DMS 273 (cell line): ENCODE measurements at regions not wholly inside any gene's neighbourhood (a gene's known extent, or its start where the extent isn't known, plus 50 kb on each side); places are given as distances from the start of the nearest gene placed in this dataset.

Experiments
- DNase-seq: peaks from one replicate; lab custom pipeline; 2025; ENCODE audit not compliant: unreplicated experiment; lab: John Stamatoyannopoulos, UW

- no peak for DNase-seq
Measured at GRCh38 chr18:67047334-67047733, 443.4 kb upstream of the CDH19 start.

- no peak for DNase-seq
Measured at GRCh38 chr18:67043276-67043675, 439.4 kb upstream of the CDH19 start.

GRCh38 chr18:67041334-67041733 is 437.4 kb upstream of the CDH19 start:
- DNase-seq: no peak

GRCh38 chr18:67035026-67035425 is 431.1 kb upstream of the CDH19 start:
- no peak for DNase-seq

- no peak for DNase-seq
Measured at GRCh38 chr18:67023059-67023458, 419.2 kb upstream of the CDH19 start.

GRCh38 chr18:67010919-67011318 is 407.0 kb upstream of the CDH19 start:
- no peak for DNase-seq

GRCh38 chr18:67007999-67008398 is 404.1 kb upstream of the CDH19 start:
- DNase-seq: no peak

GRCh38 chr18:67007085-67007484 is 403.2 kb upstream of the CDH19 start:
- no peak for DNase-seq

GRCh38 chr18:67001052-67001451 is 397.2 kb upstream of the CDH19 start:
- DNase-seq: no peak

GRCh38 chr18:66999003-66999402 is 395.1 kb upstream of the CDH19 start:
- no peak for DNase-seq

- no peak for DNase-seq
Measured at GRCh38 chr18:66995270-66995669, 391.4 kb upstream of the CDH19 start.

GRCh38 chr18:66994790-66995189 is 390.9 kb upstream of the CDH19 start:
- no peak for DNase-seq

GRCh38 chr18:66993492-66993891 is 389.6 kb upstream of the CDH19 start:
- no peak for DNase-seq

- no peak for DNase-seq
Measured at GRCh38 chr18:66990909-66991308, 387.0 kb upstream of the CDH19 start.

- no peak for DNase-seq
Measured at GRCh38 chr18:66979009-66979408, 375.1 kb upstream of the CDH19 start.

- peak; percentile 83 for DNase-seq
Measured at GRCh38 chr18:66972681-66973080, 368.8 kb upstream of the CDH19 start.

- peak; percentile 83 for DNase-seq
Measured at GRCh38 chr18:66971960-66972359, 368.1 kb upstream of the CDH19 start.

GRCh38 chr18:66966171-66966570 is 362.3 kb upstream of the CDH19 start:
- DNase-seq: no peak

- DNase-seq: no peak
Measured at GRCh38 chr18:66958309-66958708, 354.4 kb upstream of the CDH19 start.

- no peak for DNase-seq
Measured at GRCh38 chr18:66951750-66952149, 347.9 kb upstream of the CDH19 start.

GRCh38 chr18:66949419-66949818 is 345.5 kb upstream of the CDH19 start:
- DNase-seq: no peak

- DNase-seq: no peak
Measured at GRCh38 chr18:66937546-66937945, 333.7 kb upstream of the CDH19 start.

GRCh38 chr18:66931010-66931409 is 327.1 kb upstream of the CDH19 start:
- DNase-seq: no peak

- no peak for DNase-seq
Measured at GRCh38 chr18:66916834-66917233, 312.9 kb upstream of the CDH19 start.
